ENCODE measurements at regions not wholly inside any gene's neighbourhood (a gene's known extent, or its start where the extent isn't known, plus 50 kb on each side); places are given as distances from the start of the nearest gene placed in this dataset.

DNA sequence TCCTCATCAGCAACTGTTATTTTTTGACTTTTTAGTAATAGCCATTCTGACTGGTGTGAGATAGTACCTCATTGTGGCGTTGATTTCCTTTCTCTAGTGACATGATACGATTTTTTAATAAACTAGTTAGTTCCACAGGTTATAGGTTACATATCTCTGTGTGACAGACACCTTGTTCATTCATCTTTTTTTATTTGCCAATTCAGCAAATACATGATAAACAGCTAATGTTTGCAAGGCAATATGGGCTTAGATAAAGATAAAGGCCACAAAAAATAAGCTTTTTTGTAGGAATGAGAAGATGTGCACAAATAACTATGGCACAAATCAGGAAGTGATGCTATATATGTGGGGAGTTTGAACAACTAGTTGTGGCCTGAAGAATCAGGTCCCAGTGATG is 366.8 kb downstream of the HLX start:
- Histone ChIP-seq H2BK120ac (ENCODE audit: insufficient read depth, low read length, poor library complexity) (no peak overlapping the region), H3K23ac (ENCODE audit: low read length) (no peak overlapping the region), H3K27me3 (ENCODE audit: insufficient read depth, low read length) (no peaks in the 10 kb centered on the region), H3K27ac (ENCODE audit: low read depth, low read length) (no peak overlapping the region), H3K4me2 (ENCODE audit: low read length) (no peak overlapping the region), H2AK5ac (ENCODE audit: low read length) (no peak overlapping the region), H3K4ac (ENCODE audit: low read depth, low read length) (no peak overlapping the region), H3K79me2 (ENCODE audit: control insufficient read depth, insufficient read depth, low read length, poor library complexity) (no peaks in the 10 kb centered on the region), H3K4me1 (ENCODE audit: control insufficient read depth in 1 of 2, insufficient read depth in 2 of 2, low read length in 2 of 2) (no peaks in the 10 kb centered on the region), H2BK12ac (ENCODE audit: low read length) (no peak overlapping the region), H3K18ac (ENCODE audit: low read length) (no peak overlapping the region), H4K8ac (ENCODE audit: low read depth, low read length) (no peak overlapping the region), H3K36me3 (ENCODE audit: control insufficient read depth in 1 of 2, insufficient read depth in 2 of 2, low read length in 2 of 2) (no peaks in the 10 kb centered on the region), H3K14ac (ENCODE audit: low read length) (no peak overlapping the region), H4K91ac (ENCODE audit: low read depth, low read length) (no peak overlapping the region), H4K12ac (ENCODE audit: low read depth, low read length) (no peak overlapping the region), H3K9me3 (ENCODE audit: insufficient read depth, low read depth, low read length) (no peaks in the 10 kb centered on the region), H3K9ac (ENCODE audit: low read length) (no peak overlapping the region), H2BK5ac (ENCODE audit: low read depth, low read length, poor library complexity) (no peak overlapping the region), H2AFZ (ENCODE audit: insufficient read depth, low read length, poor library complexity) (no peak overlapping the region), H3K79me1 (ENCODE audit: low read length) (no peaks in the 10 kb centered on the region), H3K4me3 (ENCODE audit: low read depth, low read length) (no peak overlapping the region)
- WGBS (ENCODE audit: extremely low coverage, insufficient coverage, insufficient read length), result no CpG with 5 or more reads among the region's 2 CpGs
- DNase-seq, result no peak

DNA sequence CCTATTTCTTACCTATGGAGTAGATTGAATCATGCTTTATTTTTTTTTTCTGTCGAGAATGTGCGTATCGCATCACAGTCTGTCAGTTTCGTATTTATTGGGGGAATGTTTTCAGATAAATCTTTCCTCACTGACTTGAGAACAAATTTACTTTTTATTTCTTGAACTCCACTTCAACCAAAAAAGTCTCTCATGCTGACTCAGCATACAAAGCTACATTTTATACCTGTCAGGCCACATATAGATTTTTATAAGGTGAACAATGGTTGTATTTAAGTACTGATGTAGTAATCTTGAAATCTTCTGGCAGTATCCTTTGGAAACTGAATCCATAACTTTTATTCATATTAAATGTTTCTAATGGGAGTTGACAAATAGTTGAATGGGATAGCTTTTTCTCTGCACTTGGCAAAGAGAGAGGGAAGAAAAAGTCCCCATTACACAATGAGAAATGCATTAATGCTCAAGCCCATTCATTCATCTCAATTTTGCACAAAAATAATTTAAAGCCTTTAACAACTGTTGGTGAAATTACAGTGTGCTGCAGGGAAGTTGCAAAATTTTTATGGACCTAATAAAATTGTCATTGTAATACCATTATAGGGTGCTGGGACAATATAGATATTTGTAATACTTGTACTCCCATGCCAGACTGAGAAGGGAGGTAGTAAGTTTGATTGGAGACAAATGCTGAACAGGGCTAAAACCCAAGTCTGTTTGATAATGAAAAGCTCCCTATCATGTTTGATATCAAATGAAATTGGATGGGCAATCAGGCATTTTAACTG is 367.6 kb downstream of the HLX start:
- H3K4me3 ChIP-seq (ENCODE audit: low read depth, low read length), result no peak overlapping the region
- no peak overlapping the region for H2BK12ac ChIP-seq (ENCODE audit: low read length)
- H3K14ac ChIP-seq (ENCODE audit: low read length), result no peak overlapping the region
- no peak overlapping the region for H2BK5ac ChIP-seq (ENCODE audit: low read depth, low read length, poor library complexity)
- no CpG with 5 or more reads among the region's 4 CpGs for WGBS (ENCODE audit: extremely low coverage, insufficient coverage, insufficient read length)
- H2AK5ac ChIP-seq (ENCODE audit: low read length), result no peak overlapping the region
- H3K27me3 ChIP-seq (ENCODE audit: insufficient read depth, low read length), result no peaks in the 10 kb centered on the region
- H3K18ac ChIP-seq (ENCODE audit: low read length), result no peak overlapping the region
- no peak overlapping the region for H3K4ac ChIP-seq (ENCODE audit: low read depth, low read length)
- no peaks in the 10 kb centered on the region for H3K79me2 ChIP-seq (ENCODE audit: control insufficient read depth, insufficient read depth, low read length, poor library complexity)
- no peaks in the 10 kb centered on the region for H3K9me3 ChIP-seq (ENCODE audit: insufficient read depth, low read depth, low read length)
- no peak overlapping the region for H2AFZ ChIP-seq (ENCODE audit: insufficient read depth, low read length, poor library complexity)
- H4K8ac ChIP-seq (ENCODE audit: low read depth, low read length), result no peak overlapping the region
- H3K23ac ChIP-seq (ENCODE audit: low read length), result no peak overlapping the region
- no peaks in the 10 kb centered on the region for H3K36me3 ChIP-seq (ENCODE audit: control insufficient read depth in 1 of 2, insufficient read depth in 2 of 2, low read length in 2 of 2)
- H2BK120ac ChIP-seq (ENCODE audit: insufficient read depth, low read length, poor library complexity), result no peak overlapping the region
- H3K79me1 ChIP-seq (ENCODE audit: low read length), result no peaks in the 10 kb centered on the region
- H3K4me2 ChIP-seq (ENCODE audit: low read length), result no peak overlapping the region
- no peak overlapping the region for H4K12ac ChIP-seq (ENCODE audit: low read depth, low read length)
- DNase-seq, result no peak
- no peak overlapping the region for H3K27ac ChIP-seq (ENCODE audit: low read depth, low read length)
- no peak overlapping the region for H4K91ac ChIP-seq (ENCODE audit: low read depth, low read length)
- H3K4me1 ChIP-seq (ENCODE audit: control insufficient read depth in 1 of 2, insufficient read depth in 2 of 2, low read length in 2 of 2), result no peaks in the 10 kb centered on the region
- H3K9ac ChIP-seq (ENCODE audit: low read length), result no peak overlapping the region

DNA sequence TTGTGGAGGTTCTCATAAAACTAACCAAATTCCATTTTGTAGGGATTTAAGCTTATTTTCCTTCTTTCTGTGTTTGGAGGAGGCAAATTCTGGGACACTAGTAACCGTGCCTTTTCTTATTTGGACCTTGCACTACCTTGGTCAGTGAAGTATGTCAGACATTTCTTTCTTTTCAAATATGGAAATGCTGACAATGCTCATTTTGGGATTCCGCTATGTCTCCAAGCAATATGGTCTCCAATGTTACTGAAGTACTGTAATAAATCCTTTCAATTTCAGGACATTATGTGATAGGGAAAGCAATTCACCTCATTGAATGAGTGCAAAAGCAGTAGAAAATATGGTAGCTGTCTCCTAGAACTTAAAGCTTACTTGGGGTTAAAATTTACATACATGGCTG is 372.3 kb downstream of the HLX start:
- WGBS (ENCODE audit: extremely low coverage, insufficient coverage, insufficient read length), result no CpG with 5 or more reads among the region's 2 CpGs
- H2BK12ac ChIP-seq (ENCODE audit: low read length), result no peak overlapping the region
- H2BK5ac ChIP-seq (ENCODE audit: low read depth, low read length, poor library complexity), result no peak overlapping the region
- no peak overlapping the region for H4K12ac ChIP-seq (ENCODE audit: low read depth, low read length)
- no peaks in the 10 kb centered on the region for H3K9me3 ChIP-seq (ENCODE audit: insufficient read depth, low read depth, low read length)
- no peak overlapping the region for H3K4me3 ChIP-seq (ENCODE audit: low read depth, low read length)
- H3K14ac ChIP-seq (ENCODE audit: low read length), result no peak overlapping the region
- no peak overlapping the region for H3K27ac ChIP-seq (ENCODE audit: low read depth, low read length)
- no peak overlapping the region for H2BK120ac ChIP-seq (ENCODE audit: insufficient read depth, low read length, poor library complexity)
- H3K18ac ChIP-seq (ENCODE audit: low read length), result no peak overlapping the region
- no peaks in the 10 kb centered on the region for H3K4me1 ChIP-seq (ENCODE audit: control insufficient read depth in 1 of 2, insufficient read depth in 2 of 2, low read length in 2 of 2)
- H3K79me1 ChIP-seq (ENCODE audit: low read length), result no peaks in the 10 kb centered on the region
- H3K27me3 ChIP-seq (ENCODE audit: insufficient read depth, low read length), result no peaks in the 10 kb centered on the region
- no peak overlapping the region for H3K23ac ChIP-seq (ENCODE audit: low read length)
- no peaks in the 10 kb centered on the region for H3K79me2 ChIP-seq (ENCODE audit: control insufficient read depth, insufficient read depth, low read length, poor library complexity)
- H3K9ac ChIP-seq (ENCODE audit: low read length), result no peak overlapping the region
- no peak overlapping the region for H2AK5ac ChIP-seq (ENCODE audit: low read length)
- no peak overlapping the region for H4K8ac ChIP-seq (ENCODE audit: low read depth, low read length)
- no peaks in the 10 kb centered on the region for H3K36me3 ChIP-seq (ENCODE audit: control insufficient read depth in 1 of 2, insufficient read depth in 2 of 2, low read length in 2 of 2)
- no peak overlapping the region for H3K4me2 ChIP-seq (ENCODE audit: low read length)
- H3K4ac ChIP-seq (ENCODE audit: low read depth, low read length), result no peak overlapping the region
- no peak overlapping the region for H4K91ac ChIP-seq (ENCODE audit: low read depth, low read length)
- H2AFZ ChIP-seq (ENCODE audit: insufficient read depth, low read length, poor library complexity), result no peak overlapping the region
- DNase-seq, result no peak

DNA sequence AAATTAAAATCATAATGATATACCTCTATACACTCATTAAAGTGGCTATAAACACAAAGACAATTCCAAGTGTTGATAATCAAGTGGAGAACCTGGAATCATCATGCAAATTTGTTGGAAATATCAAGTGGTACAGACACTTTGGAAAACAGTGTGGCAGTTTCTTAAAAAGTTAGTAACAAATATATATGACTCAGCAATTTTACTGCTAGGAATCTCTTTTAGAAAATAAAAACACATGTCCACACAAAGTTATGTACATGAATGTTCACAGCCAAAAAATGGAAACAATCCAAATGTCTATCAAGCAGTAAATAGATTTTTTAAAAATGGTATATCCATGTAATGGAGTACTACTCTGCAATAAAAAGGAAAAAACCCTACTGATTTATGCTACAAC is 375.6 kb downstream of the HLX start:
- Histone ChIP-seq H4K8ac (ENCODE audit: low read depth, low read length) (no peak overlapping the region), H2AFZ (ENCODE audit: insufficient read depth, low read length, poor library complexity) (no peak overlapping the region), H3K36me3 (ENCODE audit: control insufficient read depth in 1 of 2, insufficient read depth in 2 of 2, low read length in 2 of 2) (no peaks in the 10 kb centered on the region), H3K27ac (ENCODE audit: low read depth, low read length) (no peak overlapping the region), H3K27me3 (ENCODE audit: insufficient read depth, low read length) (no peaks in the 10 kb centered on the region), H3K4ac (ENCODE audit: low read depth, low read length) (no peak overlapping the region), H3K79me2 (ENCODE audit: control insufficient read depth, insufficient read depth, low read length, poor library complexity) (no peaks in the 10 kb centered on the region), H3K9ac (ENCODE audit: low read length) (no peak overlapping the region), H3K18ac (ENCODE audit: low read length) (no peak overlapping the region), H2BK12ac (ENCODE audit: low read length) (no peak overlapping the region), H4K91ac (ENCODE audit: low read depth, low read length) (no peak overlapping the region), H2BK120ac (ENCODE audit: insufficient read depth, low read length, poor library complexity) (no peak overlapping the region), H2AK5ac (ENCODE audit: low read length) (no peak overlapping the region), H3K4me1 (ENCODE audit: control insufficient read depth in 1 of 2, insufficient read depth in 2 of 2, low read length in 2 of 2) (no peaks in the 10 kb centered on the region), H4K12ac (ENCODE audit: low read depth, low read length) (no peak overlapping the region), H3K79me1 (ENCODE audit: low read length) (no peaks in the 10 kb centered on the region), H2BK5ac (ENCODE audit: low read depth, low read length, poor library complexity) (no peak overlapping the region), H3K4me2 (ENCODE audit: low read length) (no peak overlapping the region), H3K23ac (ENCODE audit: low read length) (no peak overlapping the region), H3K9me3 (ENCODE audit: insufficient read depth, low read depth, low read length) (no peaks in the 10 kb centered on the region), H3K4me3 (ENCODE audit: low read depth, low read length) (no peak overlapping the region), H3K14ac (ENCODE audit: low read length) (no peak overlapping the region)
- no peak for DNase-seq

Measured in trophoblast cell (in vitro differentiated cells and primary cell).